LoVo (cell line): ENCODE measurements at regions not wholly inside any gene's neighbourhood (a gene's known extent, or its start where the extent isn't known, plus 50 kb on each side); places are given as distances from the start of the nearest gene placed in this dataset.

Source experiments
- DNase-seq: peaks from one replicate; pipeline ENCODE4 v3.0.0-alpha.2; 2016; ENCODE audit warnings: low spot score

DNA sequence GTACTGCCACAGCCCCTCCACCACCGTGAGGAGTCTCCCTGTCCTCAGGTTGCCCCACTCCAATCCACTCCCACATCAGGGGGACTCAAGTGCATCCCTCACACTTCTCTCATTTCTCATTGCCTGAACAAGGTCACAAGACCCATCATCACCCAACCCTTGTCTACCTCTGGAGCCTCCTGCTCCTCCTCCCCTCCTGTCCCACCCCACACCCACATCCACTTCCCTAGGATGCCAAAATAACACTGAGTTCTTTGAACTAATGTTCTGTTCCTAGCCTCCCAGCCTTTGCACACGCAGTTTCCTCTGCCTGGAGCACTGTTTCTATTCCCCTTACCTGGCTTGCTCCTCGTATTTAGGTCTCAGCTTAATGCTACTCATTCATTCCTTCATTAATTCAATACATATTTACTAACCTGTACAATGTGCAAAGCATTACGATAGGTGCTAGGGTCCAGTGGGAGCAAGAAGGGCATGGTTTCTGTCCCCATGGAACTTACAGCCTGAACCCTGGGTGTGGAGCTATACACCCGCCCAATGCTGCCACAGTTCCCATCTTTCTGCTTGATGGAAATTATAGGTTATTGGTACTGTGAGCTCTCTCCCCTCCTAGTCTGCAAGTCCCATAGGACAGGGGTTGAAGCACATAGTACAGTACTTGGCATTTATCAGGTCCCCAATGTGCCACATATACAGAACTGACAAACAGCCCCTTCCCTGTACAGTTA is 96.1 kb upstream of the GRIK3 start:
- no peak for DNase-seq

DNA sequence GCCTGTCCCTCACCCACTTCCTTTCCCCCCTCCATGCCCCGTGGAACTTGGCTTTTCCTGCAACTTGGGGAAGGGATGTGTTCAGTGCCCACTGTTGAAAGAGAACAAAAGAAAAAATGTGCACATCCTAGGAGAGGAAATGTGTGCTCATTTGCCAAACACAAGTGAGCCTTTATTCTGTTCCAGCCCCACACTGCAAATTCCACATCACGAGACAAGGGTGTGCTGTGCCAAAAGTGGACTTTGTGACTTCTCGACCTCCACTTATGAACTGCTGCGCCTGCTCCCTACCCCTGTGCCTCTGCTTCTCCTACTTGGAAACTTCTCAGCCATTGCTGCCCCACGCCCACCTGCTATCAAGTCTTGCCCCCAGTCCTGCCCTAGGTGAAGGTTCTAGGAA is 97.0 kb upstream of the GRIK3 start:
- DNase-seq = no peak

DNA sequence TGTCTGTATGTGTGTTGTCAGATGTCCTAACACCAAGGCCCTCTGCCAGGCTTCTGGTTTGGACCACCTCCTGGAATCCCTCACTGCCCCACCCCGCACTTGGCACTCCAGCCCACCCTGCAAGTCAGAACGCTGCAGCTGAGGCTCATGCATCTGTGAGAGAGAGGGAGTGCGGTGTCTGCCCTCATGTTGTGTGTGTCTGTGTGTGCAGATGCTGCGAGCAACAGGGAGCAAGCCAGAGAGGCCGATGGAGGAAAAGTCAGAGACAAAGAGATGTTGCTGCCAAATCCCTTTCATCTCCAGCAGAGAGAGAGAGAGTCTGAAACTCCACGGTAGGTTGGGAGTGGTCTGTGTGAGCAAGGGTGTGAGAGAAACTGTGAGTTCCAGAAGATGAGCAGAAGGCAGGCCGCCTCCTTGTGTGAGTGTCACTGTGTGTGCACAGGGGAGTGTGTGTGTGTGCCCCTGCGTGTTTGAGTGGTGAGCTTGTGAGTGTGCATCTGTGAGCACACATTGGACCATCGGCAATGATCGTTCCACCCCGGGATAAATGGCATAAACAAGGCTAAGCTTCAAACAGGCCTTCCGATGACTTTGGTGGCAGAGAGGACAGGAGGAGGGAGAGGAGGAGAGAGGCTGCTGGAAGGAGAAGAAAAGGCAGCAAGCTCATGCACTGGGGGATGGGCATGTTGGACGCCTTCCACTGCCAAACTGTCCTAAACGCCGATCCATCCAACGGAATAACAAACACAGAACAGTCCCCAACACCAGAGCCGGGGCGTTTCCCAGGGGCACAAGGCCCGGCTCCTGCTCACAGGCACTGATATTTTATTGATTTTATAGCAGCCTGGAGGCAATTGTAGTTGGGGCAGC is 99.2 kb upstream of the GRIK3 start:
- no peak for DNase-seq

DNA sequence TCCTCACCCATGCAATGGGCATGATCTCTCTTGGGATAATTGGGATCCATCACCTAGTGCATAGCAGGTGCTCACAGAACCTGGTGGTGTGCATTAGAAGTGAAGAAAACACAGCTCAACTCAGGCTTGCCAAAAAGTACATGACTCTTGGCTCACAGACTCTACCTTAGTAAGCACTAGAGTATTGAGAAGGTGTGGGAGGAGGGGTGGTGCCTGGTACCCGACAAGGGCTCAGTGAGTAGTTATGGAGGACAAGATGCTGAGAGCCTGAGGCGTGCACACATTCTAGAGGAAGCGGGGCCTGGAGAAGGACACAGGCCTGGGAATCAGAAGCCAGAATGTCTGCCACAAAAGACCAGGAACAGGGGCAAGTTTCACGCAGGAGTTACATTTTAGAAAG is 100.3 kb upstream of the GRIK3 start:
- no peak for DNase-seq

DNA sequence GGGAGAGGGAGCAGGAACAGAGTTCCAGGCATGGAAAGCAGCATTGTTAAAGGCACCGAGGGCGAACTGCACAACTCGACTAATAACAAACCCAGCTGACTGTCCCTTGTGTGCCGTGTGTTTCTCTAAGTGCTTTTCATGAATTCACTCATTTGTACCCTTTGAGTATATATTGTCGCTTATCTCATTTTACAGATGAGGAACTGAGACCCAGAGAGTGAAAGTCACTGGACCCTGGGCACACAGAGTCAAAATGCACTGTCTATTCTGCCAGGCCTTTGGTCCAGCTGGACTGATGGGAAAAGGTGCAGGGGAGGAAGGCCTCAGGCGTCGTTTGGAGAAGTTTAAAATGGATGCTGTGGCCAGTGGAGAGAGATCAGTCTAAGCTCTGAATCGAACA is 100.7 kb upstream of the GRIK3 start:
- no peak for DNase-seq

DNA sequence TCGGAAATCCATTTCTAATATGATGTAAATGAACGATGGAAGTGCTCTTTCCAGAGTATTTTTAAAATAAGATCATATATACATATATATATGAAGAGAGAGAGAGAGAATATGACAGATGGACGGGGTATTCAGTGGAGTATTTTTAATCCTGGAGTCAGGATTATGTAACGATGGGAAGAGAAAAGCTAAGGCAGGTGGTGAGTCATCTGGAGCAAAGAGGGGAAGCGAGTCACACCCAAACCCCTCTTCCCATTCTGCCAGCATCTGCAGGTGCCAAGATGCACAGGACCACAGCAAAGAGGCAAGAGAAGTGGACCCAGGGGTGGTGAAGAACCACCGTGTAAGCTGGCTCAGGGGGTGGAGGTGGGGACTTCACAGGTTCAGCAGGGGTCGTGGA is 102.7 kb upstream of the GRIK3 start:
- DNase-seq = no peak

DNA sequence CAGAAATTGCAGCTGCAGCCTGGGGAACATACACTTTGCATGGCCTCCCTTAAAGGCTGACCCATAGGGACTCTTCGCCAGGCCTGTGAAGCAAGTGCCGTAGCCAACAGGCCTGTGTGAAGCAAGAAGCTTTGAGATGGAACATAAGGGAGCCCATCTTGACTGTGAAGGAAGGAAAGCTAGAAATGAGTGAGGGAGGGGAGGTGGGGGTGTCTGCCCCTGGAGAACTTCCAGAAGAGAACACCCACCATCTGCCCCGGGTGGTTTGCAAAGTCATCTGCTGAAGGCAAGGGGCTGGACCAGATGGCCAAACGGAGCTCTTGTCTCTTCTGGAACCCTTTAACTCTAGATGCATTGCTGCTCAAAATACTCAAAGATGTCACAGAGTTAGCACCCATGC is 103.3 kb upstream of the GRIK3 start:
- no peak for DNase-seq

DNA sequence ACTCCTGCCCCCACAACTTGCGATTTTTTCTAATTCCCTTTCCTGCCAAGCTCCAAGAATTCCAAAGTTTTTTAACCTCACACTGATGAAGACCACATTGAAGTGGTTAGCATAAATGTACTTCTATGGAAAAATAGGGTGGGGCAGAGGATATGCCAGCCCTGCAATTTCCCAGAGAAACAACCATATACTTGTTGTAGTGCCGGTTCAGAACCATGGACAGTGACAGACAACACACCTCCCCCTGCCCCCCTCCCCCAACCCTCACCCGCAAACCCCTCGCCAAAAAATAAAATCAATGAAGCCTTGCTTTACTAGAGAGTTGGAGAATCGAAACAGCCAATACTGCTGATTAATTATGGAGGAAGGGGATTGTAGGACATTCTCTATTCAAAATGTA is 109.5 kb upstream of the GRIK3 start:
- no peak for DNase-seq

DNA sequence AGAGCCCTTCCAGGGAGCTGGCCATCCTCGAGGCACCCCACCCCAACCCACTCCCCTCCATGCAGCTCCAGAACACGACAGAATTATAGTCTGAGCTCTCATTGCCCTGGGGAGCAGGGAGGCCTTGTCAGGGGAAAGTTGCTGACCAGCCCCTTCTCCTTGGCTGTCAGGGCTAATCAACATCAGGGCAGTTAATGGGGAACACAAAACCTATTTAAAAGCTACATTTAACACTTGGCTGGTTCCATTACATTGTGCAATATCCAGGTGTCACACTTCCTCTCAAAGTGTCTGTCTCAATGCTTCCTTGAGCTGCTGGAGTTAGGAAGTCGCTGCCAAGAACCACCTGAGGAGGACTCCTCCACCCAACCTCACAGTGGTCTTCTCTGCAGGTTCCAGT is 111.8 kb upstream of the GRIK3 start:
- no peak for DNase-seq

DNA sequence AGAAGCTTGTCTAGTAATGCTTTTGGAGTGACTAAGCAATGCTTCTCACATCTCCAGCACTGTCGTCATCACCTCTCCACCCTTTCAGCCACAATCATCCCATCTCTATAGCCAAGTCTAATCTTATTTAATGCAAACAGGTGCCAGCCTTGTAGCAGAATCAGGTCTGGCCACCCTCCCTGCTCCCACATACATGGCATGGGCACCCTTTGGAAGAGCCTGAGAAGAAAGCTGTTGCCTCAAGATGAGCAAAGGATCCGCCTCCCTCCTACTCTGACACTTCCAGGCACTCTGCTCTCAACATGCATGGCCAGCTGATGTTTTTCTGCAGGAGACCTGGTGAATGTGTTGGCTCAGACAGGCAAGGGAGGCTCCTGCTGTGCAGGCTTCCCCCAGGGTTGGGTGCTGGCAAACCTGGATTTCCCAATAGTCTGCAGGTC is 113.1 kb upstream of the GRIK3 start:
- no peak for DNase-seq

DNA sequence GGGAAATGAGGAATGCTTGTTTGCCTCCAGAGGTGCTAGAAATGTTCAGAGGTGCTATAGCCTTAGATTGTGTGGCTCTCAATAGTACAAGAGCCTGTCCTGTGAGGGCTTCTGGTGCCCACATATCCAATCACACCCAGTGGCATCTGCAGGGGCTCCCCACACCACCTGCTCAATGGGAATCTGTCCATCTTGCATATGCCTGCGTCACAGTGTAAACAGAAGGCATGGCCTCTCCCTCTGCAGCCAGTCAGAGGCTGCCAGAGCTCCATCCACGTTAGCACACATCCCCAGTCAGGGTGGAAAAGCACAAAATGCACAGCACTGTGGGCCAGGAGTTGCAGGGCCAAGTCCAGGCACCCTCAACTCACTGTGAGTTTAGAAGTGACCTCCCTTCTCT is 113.6 kb upstream of the GRIK3 start:
- no peak for DNase-seq

DNA sequence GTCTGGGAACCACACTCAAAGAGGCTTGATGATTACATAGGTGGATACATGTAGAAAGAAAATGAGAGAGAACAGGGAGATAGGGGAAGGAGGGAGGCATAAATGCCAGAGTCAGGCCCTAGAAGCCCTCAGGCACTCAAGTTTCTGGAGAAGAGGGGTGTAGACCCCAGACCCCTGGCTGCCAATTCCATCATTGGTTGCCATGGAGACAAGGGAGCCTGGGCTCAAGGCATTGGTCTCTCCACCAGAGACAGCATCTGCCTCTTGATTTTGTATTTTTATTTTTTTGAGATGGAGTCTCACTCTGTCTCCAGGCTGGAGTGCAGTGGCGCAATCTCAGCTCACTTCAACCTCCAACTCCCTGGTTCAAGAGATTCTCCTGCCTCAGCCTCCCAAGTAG is 114.3 kb upstream of the GRIK3 start:
- no peak for DNase-seq

DNA sequence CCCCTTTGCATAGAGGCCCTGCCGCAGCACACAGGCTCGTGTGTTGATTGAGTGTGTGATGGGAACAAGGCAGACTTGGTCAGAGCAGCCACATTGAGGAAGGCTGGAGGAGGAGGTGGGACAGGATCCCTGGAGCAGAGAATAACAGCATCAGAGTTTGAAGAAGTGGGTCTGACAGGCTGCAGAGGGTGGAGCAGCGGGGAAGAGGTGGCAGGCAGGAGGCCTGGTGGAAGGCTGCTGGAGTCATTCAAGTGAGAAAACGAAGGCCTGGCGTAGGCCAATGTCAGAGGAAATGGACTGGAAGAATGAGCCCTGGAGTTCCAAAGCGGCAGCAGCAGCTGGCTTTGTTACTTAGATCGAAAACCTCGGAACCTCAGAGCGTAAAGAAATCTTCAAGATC is 115.0 kb upstream of the GRIK3 start:
- DNase-seq = no peak

DNA sequence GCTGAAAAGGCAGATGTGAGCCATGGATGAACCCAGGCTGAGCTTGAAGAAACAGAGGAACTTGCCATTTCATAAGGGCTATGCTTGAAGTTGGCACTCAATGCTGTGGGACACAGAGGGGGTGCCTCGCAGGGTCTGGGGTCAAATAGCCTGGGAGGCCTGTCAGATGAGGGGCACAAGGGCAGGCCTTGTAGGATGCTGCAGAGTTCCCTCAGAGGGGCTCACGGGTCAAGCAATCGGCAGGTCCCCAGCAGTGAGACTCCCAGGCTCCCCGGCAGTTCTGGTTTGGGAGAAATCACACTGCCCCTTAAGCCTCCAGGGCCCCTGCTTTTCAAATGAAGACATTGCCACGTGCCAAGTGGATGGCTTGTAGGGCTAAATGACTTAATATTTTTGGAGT is 116.7 kb upstream of the GRIK3 start:
- DNase-seq = no peak

DNA sequence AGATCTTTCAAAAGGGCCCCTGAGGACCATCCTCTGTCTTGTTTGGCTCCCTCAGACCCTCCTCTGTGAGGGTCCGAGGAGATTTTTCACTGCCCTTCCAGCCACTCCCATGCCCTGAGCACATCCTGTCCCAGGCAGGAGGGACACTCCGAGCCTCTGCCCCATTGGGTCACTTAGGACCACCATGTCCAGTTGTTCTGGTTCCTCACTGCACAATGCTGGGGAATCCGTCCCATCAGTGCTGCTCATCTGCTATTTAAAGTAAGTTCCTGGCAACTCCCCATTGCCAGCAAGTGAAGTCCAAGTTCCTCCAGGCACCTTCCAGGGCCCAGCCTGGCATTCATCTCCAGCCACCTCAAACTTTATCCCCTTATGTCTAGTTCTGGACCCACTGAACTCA is 117.5 kb upstream of the GRIK3 start:
- DNase-seq = no peak

DNA sequence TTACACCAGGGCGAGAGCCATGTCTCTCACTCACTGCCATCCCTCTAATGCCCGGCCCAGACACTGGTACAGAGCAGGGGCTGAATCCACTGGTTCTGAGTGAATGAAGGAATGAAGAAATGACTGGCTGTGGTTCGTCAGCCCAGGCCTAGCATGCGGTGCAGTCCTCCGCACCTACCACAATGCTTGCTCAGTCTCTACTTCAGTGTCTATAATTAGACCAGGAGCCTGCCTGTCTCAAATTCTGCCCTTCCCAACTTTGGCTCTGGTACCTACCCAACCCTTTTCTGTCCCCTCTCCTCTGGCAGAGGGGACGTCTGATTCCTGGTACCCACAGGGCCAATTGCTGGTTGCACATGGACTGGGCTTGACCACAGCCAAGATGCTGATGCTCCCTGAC is 118.2 kb upstream of the GRIK3 start:
- no peak for DNase-seq

DNA sequence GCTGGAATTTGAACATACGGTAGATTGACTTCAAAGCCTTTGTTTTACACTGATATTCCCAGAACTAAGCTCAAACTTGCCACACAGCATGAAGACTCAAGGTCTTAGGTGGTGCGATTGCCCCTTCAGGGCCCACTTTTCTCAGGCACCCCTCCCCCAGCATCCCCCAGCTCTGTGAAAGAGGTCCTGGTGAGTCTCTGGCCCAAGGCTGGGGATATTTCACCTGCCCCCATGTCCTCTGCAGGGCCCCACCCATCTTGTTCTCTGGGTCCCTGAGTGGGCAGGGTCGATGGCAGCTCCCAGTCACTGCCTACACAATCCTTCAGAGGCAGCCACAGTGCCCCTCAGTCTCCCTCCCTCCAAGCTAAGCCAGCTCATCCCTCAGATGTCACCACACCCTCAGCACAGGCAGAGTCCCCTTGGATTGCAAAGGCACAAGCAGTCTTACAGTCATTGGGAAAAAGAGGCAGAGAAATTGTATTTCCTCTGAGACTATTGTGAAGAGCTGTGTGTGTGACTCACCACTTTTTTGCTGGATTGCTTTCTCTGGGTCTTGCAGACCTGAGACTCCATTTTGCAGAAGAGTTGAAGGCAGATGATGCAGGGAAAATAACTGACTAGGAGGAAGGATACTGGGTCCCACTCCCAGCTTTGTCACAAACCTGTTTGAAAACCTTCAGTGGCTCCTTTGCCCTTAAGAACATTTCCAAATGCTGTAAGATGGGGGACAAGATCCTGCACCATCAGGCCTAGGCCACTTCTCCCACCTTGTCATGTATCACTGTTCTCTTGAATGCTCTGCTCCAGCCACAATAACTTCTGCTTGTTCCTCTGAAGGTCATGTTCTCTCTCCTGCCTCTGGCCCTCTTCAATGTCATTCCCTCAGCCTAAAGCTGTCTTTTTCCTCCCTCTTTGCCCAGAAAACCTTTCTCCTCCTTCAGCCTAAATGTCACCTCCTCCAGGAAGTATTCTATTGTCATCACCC is 119.1 kb upstream of the GRIK3 start:
- no peak for DNase-seq

DNA sequence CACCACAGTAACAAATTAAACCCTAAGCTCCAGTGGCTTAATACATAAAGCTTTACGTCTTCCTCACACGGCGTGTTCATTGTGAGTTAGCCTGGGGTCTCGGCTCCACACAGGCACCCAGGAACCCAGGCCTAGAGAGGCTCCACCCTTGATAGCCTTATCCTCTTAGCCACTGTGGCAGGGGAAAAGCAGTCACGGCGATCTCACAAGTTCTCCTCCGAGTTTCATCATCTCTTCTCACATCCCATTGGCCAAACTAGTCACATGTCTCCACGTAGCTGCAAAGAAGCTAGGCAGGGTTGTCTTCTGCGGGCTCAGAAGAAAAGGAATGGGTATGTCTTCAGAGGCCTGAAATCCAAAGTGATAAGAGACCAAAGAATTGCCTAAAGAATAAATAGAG is 122.3 kb upstream of the GRIK3 start:
- no peak for DNase-seq

DNA sequence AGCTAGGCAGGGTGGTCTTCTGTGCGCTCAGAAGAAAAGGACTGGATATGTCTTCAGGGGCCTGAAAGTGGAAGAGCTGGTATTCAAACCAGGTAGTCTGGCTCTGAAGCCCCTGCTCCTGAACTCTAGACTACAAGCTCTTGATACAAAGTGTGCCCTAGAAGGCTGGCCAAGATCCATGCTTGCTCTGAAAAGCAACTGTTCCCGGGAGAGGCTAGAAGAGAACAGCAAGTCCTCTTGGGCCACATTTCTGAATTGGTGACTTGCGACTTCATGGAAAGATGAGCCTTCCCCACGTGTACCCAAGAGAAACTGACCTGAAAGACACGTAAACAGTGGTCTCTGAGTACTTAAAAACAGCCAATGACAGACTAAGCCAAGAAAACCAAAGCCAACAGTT is 123.3 kb upstream of the GRIK3 start:
- no peak for DNase-seq

DNA sequence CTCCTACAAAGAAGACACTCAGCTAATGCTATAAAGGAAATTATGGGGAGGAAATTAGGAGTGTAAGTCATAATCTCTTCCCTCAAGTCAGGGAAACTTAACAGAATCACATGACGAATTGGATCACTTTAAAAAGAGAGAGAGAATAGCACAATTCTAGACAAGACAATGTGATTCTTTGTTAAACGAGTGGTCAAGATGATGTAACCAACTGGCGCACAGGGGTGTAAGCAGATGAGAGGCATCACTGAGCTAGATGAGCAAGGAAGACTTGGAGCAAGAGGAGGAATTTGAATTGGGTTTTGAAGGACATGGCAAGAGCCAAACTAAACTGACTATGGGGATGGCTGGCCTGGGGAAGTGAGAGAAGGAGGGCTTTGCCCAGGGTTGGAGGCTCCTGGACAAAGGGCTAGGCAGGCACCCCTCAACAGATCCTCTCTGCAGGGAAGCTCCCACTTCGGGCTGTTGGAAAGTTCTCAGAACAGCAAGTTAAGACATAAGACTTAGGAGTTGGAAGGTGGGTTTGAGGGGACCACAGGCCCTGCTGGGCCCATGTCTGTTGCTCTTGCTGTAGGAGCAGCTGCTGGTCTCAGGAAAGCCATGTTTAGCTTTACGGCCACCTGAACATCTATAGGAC is 123.9 kb upstream of the GRIK3 start:
- DNase-seq = no peak

DNA sequence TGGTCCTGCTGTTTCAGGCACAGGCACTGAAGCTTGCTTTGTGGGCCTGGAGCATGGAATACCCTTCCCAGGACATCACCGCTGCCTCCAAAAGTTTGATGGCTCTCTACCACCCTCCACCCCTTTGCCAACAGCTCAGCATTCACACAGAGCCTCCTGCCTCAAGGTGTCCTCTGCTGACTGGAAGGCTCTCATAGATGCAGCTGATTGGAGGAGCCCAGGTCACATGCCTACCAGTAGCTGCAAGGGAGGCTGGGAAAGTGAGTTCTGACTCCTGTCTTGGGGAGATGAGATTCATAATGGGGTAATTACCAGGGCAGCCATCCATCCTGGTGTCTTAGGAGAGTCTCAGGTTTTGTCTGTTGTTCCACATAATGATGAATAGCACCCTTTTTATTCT is 124.8 kb upstream of the GRIK3 start:
- no peak for DNase-seq

DNA sequence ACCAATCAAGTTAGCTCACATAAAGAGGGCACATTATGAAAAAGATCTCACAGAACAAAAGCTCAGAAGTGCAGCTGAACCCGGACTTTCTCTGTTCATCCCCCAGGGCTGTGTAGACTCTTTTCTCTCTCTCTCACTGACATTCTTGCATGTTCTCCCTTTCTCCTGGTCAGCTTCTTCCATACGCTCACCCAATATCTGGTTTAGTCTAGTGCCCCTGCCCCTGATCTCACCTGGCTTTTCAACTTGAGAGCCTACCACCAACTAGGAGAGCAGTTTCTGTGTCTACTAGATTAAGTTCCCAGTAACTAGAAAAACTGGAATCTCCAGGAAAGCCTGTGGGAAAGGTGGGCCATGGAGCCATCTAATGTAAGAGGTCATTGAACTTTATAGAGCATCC is 126.9 kb upstream of the GRIK3 start:
- DNase-seq = no peak
